HG02870 (cell line): ENCODE measurements at regions not wholly inside any gene's neighbourhood (a gene's known extent, or its start where the extent isn't known, plus 50 kb on each side); places are given as distances from the start of the nearest gene placed in this dataset.

Source experiments
- ATAC-seq: cut with Tn5 transposase; IDR thresholded peaks from one replicate; pipeline ENCODE4 v1.9.1; 2021; ENCODE audit warnings: mild to moderate bottlenecking, moderate library complexity; ENCODE audit not compliant: unreplicated experiment

- no peak for ATAC-seq
Measured at GRCh38 chr14:34350903-34351302, 111.1 kb downstream of the SPTSSA start.

GRCh38 chr14:34348592-34348991 is 113.4 kb downstream of the SPTSSA start:
- ATAC-seq, result no peak

GRCh38 chr14:34347683-34348082 is 114.4 kb downstream of the SPTSSA start:
- no peak for ATAC-seq

GRCh38 chr14:34345718-34346465 is 116.1 kb downstream of the SPTSSA start:
- ATAC-seq, result no peak

- ATAC-seq, result no peak
Measured at GRCh38 chr14:34344318-34344717, 117.7 kb downstream of the SPTSSA start.

GRCh38 chr14:34340025-34340625 is 121.9 kb downstream of the SPTSSA start:
- no peak for ATAC-seq

GRCh38 chr14:34338056-34338455 is 124.0 kb downstream of the SPTSSA start:
- no peak for ATAC-seq

GRCh38 chr14:34336501-34336900 is 125.5 kb downstream of the SPTSSA start:
- ATAC-seq, result no peak

- no peak for ATAC-seq
Measured at GRCh38 chr14:34335968-34336367, 126.1 kb downstream of the SPTSSA start.

- ATAC-seq, result no peak
Measured at GRCh38 chr14:34334329-34334728, 127.7 kb downstream of the SPTSSA start.

GRCh38 chr14:34331728-34332623 is 130.1 kb downstream of the SPTSSA start:
- ATAC-seq, result peak; percentile 96

- ATAC-seq, result no peak
Measured at GRCh38 chr14:34330846-34331245, 131.2 kb downstream of the SPTSSA start.

GRCh38 chr14:34329301-34329700 is 132.7 kb downstream of the SPTSSA start:
- ATAC-seq, result no peak

- ATAC-seq, result no peak
Measured at GRCh38 chr14:34328178-34328577, 133.9 kb downstream of the SPTSSA start.

- no peak for ATAC-seq
Measured at GRCh38 chr14:34325493-34325892, 136.5 kb downstream of the SPTSSA start.

- ATAC-seq, result no peak
Measured at GRCh38 chr14:34324363-34324795, 137.7 kb downstream of the SPTSSA start.

- peak; percentile 70 for ATAC-seq
Measured at GRCh38 chr14:34322940-34323418, 139.1 kb downstream of the SPTSSA start.

GRCh38 chr14:34319140-34319539 is 142.9 kb downstream of the SPTSSA start:
- no peak for ATAC-seq

GRCh38 chr14:34318014-34318413 is 144.0 kb downstream of the SPTSSA start:
- no peak for ATAC-seq

GRCh38 chr14:34310724-34311123 is 151.3 kb downstream of the SPTSSA start:
- ATAC-seq, result no peak

- ATAC-seq, result no peak
Measured at GRCh38 chr14:34303811-34304210, 158.2 kb downstream of the SPTSSA start.
